ENCODE measurements at regions not wholly inside any gene's neighbourhood (a gene's known extent, or its start where the extent isn't known, plus 50 kb on each side); places are given as distances from the start of the nearest gene placed in this dataset.

DNA sequence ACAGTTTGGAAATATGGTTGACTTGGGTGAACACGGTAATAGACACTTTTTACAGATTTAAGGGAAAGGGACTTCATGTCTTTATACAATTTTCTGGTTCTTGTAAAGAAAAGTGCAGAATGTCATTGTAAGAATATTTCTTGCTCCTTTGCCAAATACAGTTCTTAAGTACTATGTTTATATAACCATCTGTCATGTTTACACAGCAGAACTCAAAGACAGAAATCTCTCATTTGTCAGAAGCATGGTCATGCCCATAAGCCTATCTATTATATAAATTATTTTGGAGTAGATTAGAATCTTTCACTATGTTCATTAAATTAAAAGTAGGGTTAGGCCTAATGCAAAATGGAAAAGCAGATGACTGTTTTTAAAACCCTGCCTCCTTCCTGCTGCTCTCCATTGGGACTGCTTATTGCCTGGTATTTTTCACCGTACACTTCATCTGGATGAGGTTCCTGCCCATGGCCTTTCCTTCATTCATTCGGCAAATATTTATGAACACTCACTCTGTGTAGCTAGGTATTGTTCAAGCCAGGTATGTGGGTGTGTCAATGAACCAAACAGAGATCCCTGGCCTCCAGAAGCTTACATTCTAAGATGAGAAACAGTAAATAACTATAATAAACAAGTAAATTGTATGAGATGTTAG is 558.1 kb downstream of the NR2F1-AS1 start:
- TF ChIP-seq, protein P1, sequence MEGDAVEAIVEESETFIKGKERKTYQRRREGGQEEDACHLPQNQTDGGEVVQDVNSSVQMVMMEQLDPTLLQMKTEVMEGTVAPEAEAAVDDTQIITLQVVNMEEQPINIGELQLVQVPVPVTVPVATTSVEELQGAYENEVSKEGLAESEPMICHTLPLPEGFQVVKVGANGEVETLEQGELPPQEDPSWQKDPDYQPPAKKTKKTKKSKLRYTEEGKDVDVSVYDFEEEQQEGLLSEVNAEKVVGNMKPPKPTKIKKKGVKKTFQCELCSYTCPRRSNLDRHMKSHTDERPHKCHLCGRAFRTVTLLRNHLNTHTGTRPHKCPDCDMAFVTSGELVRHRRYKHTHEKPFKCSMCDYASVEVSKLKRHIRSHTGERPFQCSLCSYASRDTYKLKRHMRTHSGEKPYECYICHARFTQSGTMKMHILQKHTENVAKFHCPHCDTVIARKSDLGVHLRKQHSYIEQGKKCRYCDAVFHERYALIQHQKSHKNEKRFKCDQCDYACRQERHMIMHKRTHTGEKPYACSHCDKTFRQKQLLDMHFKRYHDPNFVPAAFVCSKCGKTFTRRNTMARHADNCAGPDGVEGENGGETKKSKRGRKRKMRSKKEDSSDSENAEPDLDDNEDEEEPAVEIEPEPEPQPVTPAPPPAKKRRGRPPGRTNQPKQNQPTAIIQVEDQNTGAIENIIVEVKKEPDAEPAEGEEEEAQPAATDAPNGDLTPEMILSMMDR (IDR thresholded peaks at IDR 0.05) = no peak
- TF ChIP-seq POLR2A (IDR thresholded peaks at IDR 0.05) = no peak
